ENCODE measurements at regions not wholly inside any gene's neighbourhood (a gene's known extent, or its start where the extent isn't known, plus 50 kb on each side); places are given as distances from the start of the nearest gene placed in this dataset.

GRCh38 chr14:53478174-53478573 lies 325.1 kb upstream of the DDHD1 start:
- TF ChIP-seq, protein P1, sequence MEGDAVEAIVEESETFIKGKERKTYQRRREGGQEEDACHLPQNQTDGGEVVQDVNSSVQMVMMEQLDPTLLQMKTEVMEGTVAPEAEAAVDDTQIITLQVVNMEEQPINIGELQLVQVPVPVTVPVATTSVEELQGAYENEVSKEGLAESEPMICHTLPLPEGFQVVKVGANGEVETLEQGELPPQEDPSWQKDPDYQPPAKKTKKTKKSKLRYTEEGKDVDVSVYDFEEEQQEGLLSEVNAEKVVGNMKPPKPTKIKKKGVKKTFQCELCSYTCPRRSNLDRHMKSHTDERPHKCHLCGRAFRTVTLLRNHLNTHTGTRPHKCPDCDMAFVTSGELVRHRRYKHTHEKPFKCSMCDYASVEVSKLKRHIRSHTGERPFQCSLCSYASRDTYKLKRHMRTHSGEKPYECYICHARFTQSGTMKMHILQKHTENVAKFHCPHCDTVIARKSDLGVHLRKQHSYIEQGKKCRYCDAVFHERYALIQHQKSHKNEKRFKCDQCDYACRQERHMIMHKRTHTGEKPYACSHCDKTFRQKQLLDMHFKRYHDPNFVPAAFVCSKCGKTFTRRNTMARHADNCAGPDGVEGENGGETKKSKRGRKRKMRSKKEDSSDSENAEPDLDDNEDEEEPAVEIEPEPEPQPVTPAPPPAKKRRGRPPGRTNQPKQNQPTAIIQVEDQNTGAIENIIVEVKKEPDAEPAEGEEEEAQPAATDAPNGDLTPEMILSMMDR (IDR thresholded peaks at IDR 0.05): no peak
- no peak for TF ChIP-seq POLR2A (IDR thresholded peaks at IDR 0.05)

Measured in ovary (tissue), 3 donors.